ENCODE measurements at regions not wholly inside any gene's neighbourhood (a gene's known extent, or its start where the extent isn't known, plus 50 kb on each side); places are given as distances from the start of the nearest gene placed in this dataset.

DNA sequence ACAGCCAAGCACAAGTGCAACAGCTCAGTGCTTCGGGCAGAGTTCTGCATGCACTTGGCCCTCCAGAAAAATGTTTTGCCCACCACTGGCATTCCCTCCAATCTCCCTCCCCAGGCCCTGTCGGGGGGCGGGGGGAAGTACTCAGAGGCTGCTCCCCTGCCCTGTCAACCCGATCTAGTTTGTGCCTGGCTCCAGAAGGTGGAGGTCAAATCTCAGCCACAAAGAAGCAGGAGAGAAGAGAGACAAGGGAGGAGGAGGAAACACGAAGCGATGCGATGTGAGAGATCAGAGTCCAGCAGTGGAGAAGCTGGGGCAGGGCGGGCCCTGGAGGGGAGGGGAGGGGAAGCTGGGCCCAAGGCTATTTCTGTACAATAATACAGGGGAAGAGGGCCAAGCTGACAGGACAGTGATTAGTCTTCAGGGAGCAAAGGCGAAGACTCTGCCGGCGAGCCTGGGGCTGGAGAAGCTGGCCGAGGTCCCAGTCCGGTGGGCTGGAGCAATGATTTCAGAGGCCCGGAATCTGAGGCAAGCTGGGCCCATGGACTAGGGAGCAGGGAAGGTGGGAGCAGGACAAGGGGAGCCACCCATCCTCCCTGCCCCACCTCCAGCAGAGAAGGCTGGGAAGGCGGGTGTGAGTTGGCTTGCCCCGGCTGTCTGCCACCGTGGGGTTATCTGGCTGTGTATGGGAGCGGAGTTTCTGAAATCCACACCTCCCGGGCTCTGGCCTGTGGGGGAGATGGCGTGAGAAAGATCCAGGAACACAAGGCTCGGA is 167.1 kb downstream of the EFNB1 start:
- Histone ChIP-seq H3K9me3 (ENCODE audit: insufficient read depth, low read depth, low read length) (no peaks in the 10 kb centered on the region), H3K79me1 (ENCODE audit: low read length) (no peaks in the 10 kb centered on the region), H2AK5ac (ENCODE audit: low read length) (no peak overlapping the region), H2BK5ac (ENCODE audit: low read depth, low read length, poor library complexity) (no peak overlapping the region), H3K27me3 (ENCODE audit: insufficient read depth, low read length) (no peaks in the 10 kb centered on the region), H3K27ac (ENCODE audit: low read depth, low read length) (no peak overlapping the region), H3K4ac (ENCODE audit: low read depth, low read length) (no peak overlapping the region), H2AFZ (ENCODE audit: insufficient read depth, low read length, poor library complexity) (peak overlapping the region; percentile 39), H2BK120ac (ENCODE audit: insufficient read depth, low read length, poor library complexity) (no peak overlapping the region), H3K4me1 (ENCODE audit: control insufficient read depth in 1 of 2, insufficient read depth in 2 of 2, low read length in 2 of 2) (no peaks in the 10 kb centered on the region), H3K79me2 (ENCODE audit: control insufficient read depth, insufficient read depth, low read length, poor library complexity) (no peaks in the 10 kb centered on the region), H3K18ac (ENCODE audit: low read length) (no peak overlapping the region), H3K23ac (ENCODE audit: low read length) (no peak overlapping the region), H4K91ac (ENCODE audit: low read depth, low read length) (no peak overlapping the region), H4K12ac (ENCODE audit: low read depth, low read length) (no peak overlapping the region), H4K8ac (ENCODE audit: low read depth, low read length) (no peak overlapping the region), H3K36me3 (ENCODE audit: control insufficient read depth in 1 of 2, insufficient read depth in 2 of 2, low read length in 2 of 2) (no peaks in the 10 kb centered on the region), H3K14ac (ENCODE audit: low read length) (no peak overlapping the region), H2BK12ac (ENCODE audit: low read length) (no peak overlapping the region), H3K4me3 (ENCODE audit: low read depth, low read length) (no peak overlapping the region), H3K9ac (ENCODE audit: low read length) (no peak overlapping the region), H3K4me2 (ENCODE audit: low read length) (no peak overlapping the region)
- no CpG with 5 or more reads among the region's 21 CpGs for WGBS (ENCODE audit: extremely low coverage, insufficient coverage, insufficient read length)
- no peak for DNase-seq

DNA sequence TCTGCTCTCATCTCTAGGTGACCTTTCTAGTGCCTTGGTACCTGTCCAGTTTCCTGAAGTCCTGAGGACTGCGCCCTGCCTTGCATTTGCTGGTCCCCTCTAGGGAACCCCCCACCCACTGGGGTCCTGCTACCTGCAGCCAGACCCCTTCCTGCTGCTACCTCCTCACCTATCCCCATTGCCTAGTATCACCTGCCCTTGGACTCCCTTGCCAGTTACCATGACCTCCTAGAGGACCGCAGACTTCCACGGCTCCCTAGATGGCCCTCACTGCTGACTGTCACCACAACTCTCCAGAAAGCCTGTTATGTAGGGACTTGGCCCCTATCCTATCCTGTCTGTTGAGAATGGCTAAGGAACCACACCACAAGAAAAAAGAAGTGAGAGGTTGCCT is 166.6 kb downstream of the EFNB1 start:
- Histone ChIP-seq H3K27me3 (ENCODE audit: insufficient read depth, low read length) (no peaks in the 10 kb centered on the region), H3K27ac (ENCODE audit: low read depth, low read length) (no peak overlapping the region), H4K91ac (ENCODE audit: low read depth, low read length) (no peak overlapping the region), H2AK5ac (ENCODE audit: low read length) (no peak overlapping the region), H2BK120ac (ENCODE audit: insufficient read depth, low read length, poor library complexity) (no peak overlapping the region), H2BK5ac (ENCODE audit: low read depth, low read length, poor library complexity) (no peak overlapping the region), H3K14ac (ENCODE audit: low read length) (no peak overlapping the region), H3K4me3 (ENCODE audit: low read depth, low read length) (no peak overlapping the region), H3K4me2 (ENCODE audit: low read length) (no peak overlapping the region), H2AFZ (ENCODE audit: insufficient read depth, low read length, poor library complexity) (no peak overlapping the region), H4K8ac (ENCODE audit: low read depth, low read length) (no peak overlapping the region), H4K12ac (ENCODE audit: low read depth, low read length) (no peak overlapping the region), H3K36me3 (ENCODE audit: control insufficient read depth in 1 of 2, insufficient read depth in 2 of 2, low read length in 2 of 2) (no peaks in the 10 kb centered on the region), H3K79me1 (ENCODE audit: low read length) (no peaks in the 10 kb centered on the region), H3K4me1 (ENCODE audit: control insufficient read depth in 1 of 2, insufficient read depth in 2 of 2, low read length in 2 of 2) (peaks cover 3 to 4% of the 10 kb centered on the region in 2 experiments), H3K79me2 (ENCODE audit: control insufficient read depth, insufficient read depth, low read length, poor library complexity) (no peaks in the 10 kb centered on the region), H3K23ac (ENCODE audit: low read length) (no peak overlapping the region), H3K9ac (ENCODE audit: low read length) (no peak overlapping the region), H3K9me3 (ENCODE audit: insufficient read depth, low read depth, low read length) (no peaks in the 10 kb centered on the region), H3K4ac (ENCODE audit: low read depth, low read length) (no peak overlapping the region), H2BK12ac (ENCODE audit: low read length) (no peak overlapping the region), H3K18ac (ENCODE audit: low read length) (no peak overlapping the region)
- no peak for DNase-seq
- no CpG with 5 or more reads among the region's 3 CpGs for WGBS (ENCODE audit: extremely low coverage, insufficient coverage, insufficient read length)

DNA sequence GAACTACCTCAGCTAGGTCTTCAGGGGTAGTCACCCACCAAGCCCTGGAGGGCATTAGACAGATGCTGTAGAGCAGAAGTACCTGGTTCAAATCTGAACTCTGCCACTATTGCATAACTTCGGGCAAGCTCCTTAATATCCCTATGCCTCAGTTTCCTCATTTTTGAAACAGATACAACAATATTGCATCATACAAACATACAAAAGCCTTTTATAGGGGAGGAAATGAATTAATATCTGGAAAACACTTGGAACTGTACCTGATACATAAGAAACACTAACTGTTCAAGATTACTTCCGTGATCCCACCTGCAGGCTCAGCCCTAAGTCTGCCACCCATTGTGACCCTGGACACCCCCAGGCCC is 166.1 kb downstream of the EFNB1 start:
- Histone ChIP-seq H2BK5ac (ENCODE audit: low read depth, low read length, poor library complexity) (no peak overlapping the region), H3K79me1 (ENCODE audit: low read length) (peaks cover 3% of the 10 kb centered on the region), H3K23ac (ENCODE audit: low read length) (no peak overlapping the region), H4K91ac (ENCODE audit: low read depth, low read length) (no peak overlapping the region), H3K4ac (ENCODE audit: low read depth, low read length) (no peak overlapping the region), H3K18ac (ENCODE audit: low read length) (no peak overlapping the region), H2BK120ac (ENCODE audit: insufficient read depth, low read length, poor library complexity) (no peak overlapping the region), H2AFZ (ENCODE audit: insufficient read depth, low read length, poor library complexity) (no peak overlapping the region), H3K4me3 (ENCODE audit: low read depth, low read length) (no peak overlapping the region), H3K79me2 (ENCODE audit: control insufficient read depth, insufficient read depth, low read length, poor library complexity) (no peaks in the 10 kb centered on the region), H3K9me3 (ENCODE audit: insufficient read depth, low read depth, low read length) (no peaks in the 10 kb centered on the region), H3K4me1 (ENCODE audit: control insufficient read depth in 1 of 2, insufficient read depth in 2 of 2, low read length in 2 of 2) (peaks cover 6 to 10% of the 10 kb centered on the region in 2 experiments), H3K14ac (ENCODE audit: low read length) (no peak overlapping the region), H3K27ac (ENCODE audit: low read depth, low read length) (no peak overlapping the region), H2BK12ac (ENCODE audit: low read length) (no peak overlapping the region), H3K4me2 (ENCODE audit: low read length) (no peak overlapping the region), H4K8ac (ENCODE audit: low read depth, low read length) (no peak overlapping the region), H3K27me3 (ENCODE audit: insufficient read depth, low read length) (no peaks in the 10 kb centered on the region), H4K12ac (ENCODE audit: low read depth, low read length) (no peak overlapping the region), H3K9ac (ENCODE audit: low read length) (no peak overlapping the region), H2AK5ac (ENCODE audit: low read length) (no peak overlapping the region), H3K36me3 (ENCODE audit: control insufficient read depth in 1 of 2, insufficient read depth in 2 of 2, low read length in 2 of 2) (no peaks in the 10 kb centered on the region)
- DNase-seq, result no peak
- WGBS (ENCODE audit: extremely low coverage, insufficient coverage, insufficient read length), result no CpG with 5 or more reads among the region's 2 CpGs

DNA sequence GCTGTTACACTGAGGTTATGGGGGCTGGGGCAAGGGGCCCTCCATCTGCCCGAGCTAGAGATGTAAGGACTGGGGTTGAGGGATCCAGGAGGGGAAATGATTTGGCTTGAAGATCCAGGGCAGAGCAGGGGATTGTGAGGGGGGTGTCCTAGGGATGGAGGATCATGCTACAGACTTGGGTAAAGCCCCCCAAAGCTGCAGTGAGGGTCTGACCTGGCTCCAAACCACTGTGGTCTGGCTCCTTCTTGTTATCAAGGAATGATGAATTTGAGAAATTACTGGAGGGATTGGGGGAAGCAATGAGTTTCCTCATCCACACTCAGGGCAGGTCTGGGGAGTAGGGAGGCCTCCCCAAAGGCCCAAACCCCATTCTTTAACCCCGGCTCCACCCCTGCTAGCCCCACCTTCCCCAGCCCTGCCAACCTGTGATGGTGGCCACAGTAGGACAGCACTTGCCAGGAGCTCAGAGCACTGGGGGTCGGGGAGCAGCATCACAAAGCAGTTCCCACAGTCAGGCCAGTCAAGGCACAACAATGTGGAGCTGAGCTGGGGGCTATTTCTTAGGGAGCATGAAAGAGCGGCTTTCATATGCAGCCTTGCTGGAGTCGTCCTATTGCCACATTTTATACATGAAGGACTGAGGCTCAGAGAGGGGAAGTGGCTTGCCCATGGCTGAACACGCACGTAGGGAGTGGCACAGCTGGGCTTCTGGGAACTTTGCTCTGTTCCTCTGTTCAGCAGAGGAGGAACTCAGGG is 165.5 kb downstream of the EFNB1 start:
- H3K18ac ChIP-seq (ENCODE audit: low read length), result no peak overlapping the region
- peaks cover 10 to 15% of the 10 kb centered on the region in 2 experiments for H3K4me1 ChIP-seq (ENCODE audit: control insufficient read depth in 1 of 2, insufficient read depth in 2 of 2, low read length in 2 of 2)
- no peak overlapping the region for H4K12ac ChIP-seq (ENCODE audit: low read depth, low read length)
- no peak overlapping the region for H4K91ac ChIP-seq (ENCODE audit: low read depth, low read length)
- H3K4me3 ChIP-seq (ENCODE audit: low read depth, low read length), result no peak overlapping the region
- H2AFZ ChIP-seq (ENCODE audit: insufficient read depth, low read length, poor library complexity), result no peak overlapping the region
- DNase-seq, result no peak
- H3K4ac ChIP-seq (ENCODE audit: low read depth, low read length), result no peak overlapping the region
- no peaks in the 10 kb centered on the region for H3K36me3 ChIP-seq (ENCODE audit: control insufficient read depth in 1 of 2, insufficient read depth in 2 of 2, low read length in 2 of 2)
- no peak overlapping the region for H3K27ac ChIP-seq (ENCODE audit: low read depth, low read length)
- no peaks in the 10 kb centered on the region for H3K9me3 ChIP-seq (ENCODE audit: insufficient read depth, low read depth, low read length)
- peaks cover 7% of the 10 kb centered on the region for H3K79me1 ChIP-seq (ENCODE audit: low read length)
- no peak overlapping the region for H3K4me2 ChIP-seq (ENCODE audit: low read length)
- H4K8ac ChIP-seq (ENCODE audit: low read depth, low read length), result no peak overlapping the region
- H2BK120ac ChIP-seq (ENCODE audit: insufficient read depth, low read length, poor library complexity), result no peak overlapping the region
- no peak overlapping the region for H2BK12ac ChIP-seq (ENCODE audit: low read length)
- no peak overlapping the region for H3K14ac ChIP-seq (ENCODE audit: low read length)
- no peaks in the 10 kb centered on the region for H3K27me3 ChIP-seq (ENCODE audit: insufficient read depth, low read length)
- H3K79me2 ChIP-seq (ENCODE audit: control insufficient read depth, insufficient read depth, low read length, poor library complexity), result no peaks in the 10 kb centered on the region
- no peak overlapping the region for H3K9ac ChIP-seq (ENCODE audit: low read length)
- H2BK5ac ChIP-seq (ENCODE audit: low read depth, low read length, poor library complexity), result no peak overlapping the region
- H3K23ac ChIP-seq (ENCODE audit: low read length), result no peak overlapping the region
- no CpG with 5 or more reads among the region's 7 CpGs for WGBS (ENCODE audit: extremely low coverage, insufficient coverage, insufficient read length)
- H2AK5ac ChIP-seq (ENCODE audit: low read length), result no peak overlapping the region
